GM18873 (cell line): ENCODE measurements at regions not wholly inside any gene's neighbourhood (a gene's known extent, or its start where the extent isn't known, plus 50 kb on each side); places are given as distances from the start of the nearest gene placed in this dataset.
"Not testable (repeated sequence)": the region's sequence is repeated elsewhere in the genome, so short reads cannot be mapped to it uniquely, and the experiment has no call there.

ENCODE experiments used
- ATAC-seq: cut with Tn5 transposase; IDR thresholded peaks from one replicate; pipeline ENCODE4 v1.9.1; 2021; ENCODE audit warnings: mild to moderate bottlenecking, moderate library complexity, moderate number of reproducible peaks; ENCODE audit not compliant: unreplicated experiment, low FRiP score

DNA sequence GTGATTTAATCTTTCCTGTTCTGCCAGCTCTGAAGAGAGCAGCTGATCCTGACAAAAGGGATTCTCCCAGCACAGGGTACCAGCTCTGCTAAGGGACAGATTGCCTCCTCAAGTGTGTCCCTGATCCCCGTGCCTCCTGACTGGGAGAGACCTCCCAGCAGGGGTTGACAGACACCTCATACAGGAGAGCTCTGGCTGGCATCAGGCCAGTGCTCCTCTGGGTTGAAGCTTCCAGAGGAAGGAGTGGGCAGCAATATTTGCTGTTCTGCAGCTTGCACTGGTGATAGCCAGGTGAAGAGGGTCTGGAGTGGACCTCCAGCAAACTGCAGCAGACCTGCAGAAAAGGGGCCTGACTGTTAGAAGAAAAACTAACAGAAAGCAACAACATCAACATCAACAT, 105.0 kb upstream of the GORAB start:
- not testable (repeated sequence) for ATAC-seq

DNA sequence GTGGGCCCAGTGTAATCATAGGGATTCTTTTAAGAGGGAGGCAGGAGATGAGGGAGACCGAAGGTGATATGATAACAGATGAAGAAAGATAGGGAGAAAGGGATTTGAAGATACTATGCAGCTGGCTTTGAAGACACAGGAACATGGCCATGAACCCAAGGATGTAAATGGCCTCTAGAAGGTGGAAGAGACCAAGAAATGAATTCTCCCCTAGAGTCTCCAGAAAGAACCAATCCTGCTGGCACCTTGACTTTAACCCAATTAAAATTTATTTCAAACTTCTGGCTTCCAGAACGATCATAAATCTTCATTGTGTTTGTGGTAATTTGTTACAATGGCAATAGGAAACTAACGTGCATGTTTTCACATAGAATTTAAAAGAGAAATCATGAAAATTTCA, 95.0 kb upstream of the GORAB start:
- ATAC-seq, result no peak

- ATAC-seq, result no peak
Measured at GRCh38 chr1:170445096-170445495, 86.9 kb upstream of the GORAB start.

DNA sequence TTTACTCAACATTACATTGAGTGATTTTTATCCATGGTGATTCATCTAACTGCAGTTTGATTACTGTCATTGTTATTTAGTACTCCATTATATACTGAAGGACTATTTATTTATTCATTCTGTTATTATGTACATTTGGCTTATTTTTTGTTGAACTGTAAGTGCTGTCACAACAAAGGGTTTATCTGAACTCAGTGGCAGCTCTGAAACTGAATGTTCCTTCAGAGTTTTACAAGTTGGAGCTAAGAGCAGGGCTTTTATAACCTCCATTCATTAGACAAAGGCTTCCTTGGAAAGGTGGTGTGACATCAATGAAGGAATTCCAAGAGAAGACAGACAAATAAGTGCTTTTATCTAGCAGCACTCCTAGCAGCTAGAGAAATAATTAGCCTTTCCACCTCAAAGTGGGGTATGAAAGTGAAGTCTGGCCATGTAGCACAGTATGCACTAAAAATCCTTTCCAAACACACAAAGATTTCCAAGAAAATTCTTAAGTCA, 83.3 kb upstream of the GORAB start:
- ATAC-seq, result no peak

DNA sequence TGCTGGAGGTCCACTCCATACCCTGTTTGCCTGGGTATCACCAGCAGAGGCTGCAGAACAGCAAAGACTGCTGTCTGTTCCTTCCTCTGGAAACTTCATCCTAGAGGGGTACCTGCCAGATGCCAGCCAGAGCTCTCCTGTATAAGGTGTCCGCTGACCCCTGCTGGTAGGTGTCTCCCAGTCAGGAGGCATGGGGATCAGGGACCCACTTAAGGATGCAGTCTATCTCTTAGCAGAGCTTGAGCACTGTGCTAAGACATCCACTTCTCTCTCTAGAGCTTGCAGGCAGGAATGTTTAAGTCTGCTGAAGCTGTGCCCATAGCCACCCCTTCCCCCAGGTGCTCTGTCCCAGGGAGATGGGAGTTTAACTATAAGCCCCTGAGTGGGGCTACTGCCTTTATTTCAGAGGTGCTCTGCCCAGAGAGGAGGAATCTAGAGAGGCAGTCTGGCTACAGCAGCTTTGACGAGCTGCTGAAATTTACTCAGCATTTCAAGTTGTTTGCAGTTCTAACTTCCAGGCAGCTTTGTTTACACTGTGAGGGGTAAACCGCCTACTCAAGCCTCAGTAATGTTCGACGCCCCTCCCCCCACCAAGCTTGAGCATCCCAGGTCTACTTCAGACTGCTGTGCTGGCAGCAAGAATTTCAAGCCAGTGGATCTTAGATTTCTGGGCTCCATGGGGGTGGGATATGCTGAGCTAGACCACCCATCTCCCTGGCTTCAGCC, 74.5 kb upstream of the GORAB start:
- ATAC-seq, result not testable (repeated sequence)

DNA sequence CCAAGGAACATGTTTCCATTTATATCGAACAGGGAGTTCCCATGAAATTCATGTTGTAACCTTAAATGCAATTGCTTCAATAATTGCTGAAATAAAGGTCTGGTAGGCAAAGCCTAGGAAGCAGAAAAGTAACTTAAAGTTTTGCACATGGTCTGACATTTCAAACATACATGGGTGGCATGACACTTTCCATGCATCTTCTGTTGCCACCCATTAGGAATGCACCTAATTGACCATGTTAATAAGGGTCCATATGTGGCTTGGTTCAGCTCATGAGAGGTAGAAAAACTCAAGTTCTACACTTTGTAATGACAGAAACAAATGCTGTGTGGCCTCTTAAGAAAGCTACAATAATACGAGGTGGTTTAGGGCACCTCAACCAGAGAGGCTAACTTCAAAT, 72.0 kb upstream of the GORAB start:
- ATAC-seq, result no peak

DNA sequence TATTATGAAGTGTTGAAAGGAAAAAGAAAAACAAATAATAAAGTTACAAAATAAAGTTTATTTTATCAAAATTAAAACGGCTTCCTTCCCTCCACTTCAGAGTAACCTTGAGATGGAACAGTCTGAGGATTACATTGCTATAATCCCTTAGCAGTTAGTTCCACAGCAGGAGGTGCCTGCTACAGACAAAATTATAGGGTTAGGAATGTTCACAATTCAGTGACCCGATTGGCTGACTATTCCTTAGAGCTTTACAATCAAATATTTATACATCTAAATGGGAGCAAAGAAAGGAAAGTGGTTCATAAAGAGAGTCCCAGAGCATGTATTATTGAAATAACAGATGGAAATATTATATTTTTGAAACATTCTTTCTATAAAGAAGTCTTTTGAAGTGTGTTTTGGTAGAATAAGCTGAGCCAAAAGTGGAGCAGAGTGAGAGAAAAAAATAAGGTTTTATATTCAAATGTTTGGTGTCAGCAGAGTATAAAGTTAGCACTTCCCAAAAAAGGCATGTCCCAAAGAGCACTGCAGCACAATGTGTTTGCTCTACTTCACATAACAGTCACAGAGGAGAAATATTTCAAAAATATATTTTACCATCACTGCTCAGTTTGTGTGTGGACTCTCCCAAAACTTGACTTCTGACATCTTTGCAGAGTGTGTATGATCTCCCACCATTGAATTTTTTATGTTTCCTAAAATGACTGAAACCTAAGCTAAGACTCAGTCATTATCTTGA, 71.4 kb upstream of the GORAB start:
- ATAC-seq, result no peak

DNA sequence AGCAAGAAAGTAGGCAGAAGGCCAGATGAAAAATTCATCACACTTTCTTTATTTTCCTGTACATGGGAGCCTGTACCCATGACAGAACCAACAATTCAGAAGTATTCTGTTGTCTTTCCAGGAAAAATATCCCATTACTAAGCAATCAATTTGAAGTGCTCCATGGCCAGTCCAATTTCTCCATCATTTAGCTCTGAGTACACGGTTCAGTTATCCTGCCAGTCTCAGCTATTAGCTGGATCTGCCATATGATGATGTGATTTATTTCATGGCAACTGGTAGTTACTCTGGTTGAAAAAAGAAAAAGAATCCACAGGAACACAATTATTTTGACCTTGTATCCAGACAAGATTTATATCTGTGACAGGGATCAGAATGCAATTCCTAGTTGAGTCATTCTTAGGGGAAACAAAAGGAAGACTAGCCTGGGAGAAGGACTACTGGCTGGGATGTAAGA, 70.6 kb upstream of the GORAB start:
- ATAC-seq, result no peak

- no peak for ATAC-seq
Measured at GRCh38 chr1:170461762-170462384, 70.1 kb upstream of the GORAB start.

DNA sequence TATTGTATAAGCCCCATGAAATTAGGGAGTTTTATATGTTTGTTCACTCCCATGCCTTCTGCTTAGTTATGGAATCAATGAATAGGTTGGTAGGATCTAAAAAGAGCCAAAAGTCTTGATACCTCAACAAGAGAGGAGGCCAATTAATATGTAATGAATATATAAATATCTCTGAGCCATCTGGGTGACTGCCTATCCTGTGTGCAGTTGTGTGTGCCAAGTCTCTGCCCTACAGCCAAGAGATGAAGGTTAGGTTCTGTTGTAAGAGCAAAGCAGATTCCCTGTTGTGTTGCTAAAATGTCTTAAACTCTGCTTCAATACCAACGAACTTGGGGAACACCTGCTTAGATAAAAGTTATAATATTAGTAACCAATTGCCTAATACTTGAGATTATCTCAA, 61.8 kb upstream of the GORAB start:
- no peak for ATAC-seq

DNA sequence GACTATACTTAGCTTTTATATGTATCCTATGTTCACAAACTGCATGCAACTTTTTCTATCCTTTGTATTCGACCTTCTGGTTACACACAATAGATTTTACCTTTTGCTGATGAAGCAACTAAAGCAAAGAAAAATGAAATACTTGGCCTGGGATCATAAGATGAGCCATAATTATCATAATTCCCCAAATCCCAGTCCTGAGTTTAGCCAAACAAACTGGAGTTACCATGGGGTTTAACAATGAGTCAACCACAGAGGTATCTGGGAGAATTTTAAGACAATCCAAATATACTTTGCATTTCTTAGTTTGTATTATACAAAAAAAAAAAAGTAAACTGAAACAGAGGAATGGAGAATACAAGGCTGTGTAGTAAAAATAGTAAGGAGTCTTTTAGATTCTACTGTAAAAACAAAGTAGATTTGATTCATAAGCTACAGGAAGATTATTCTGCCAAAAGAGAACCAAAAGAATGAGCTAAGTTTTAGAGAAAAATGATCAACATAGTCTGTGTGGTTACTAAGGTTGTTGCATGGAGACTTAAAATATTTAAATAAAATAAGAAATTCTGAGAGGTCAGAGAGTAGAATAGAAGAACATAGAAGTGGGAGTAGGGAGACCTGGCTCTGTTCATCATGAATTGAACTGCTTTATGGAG, 60.4 kb upstream of the GORAB start:
- ATAC-seq, result no peak

DNA sequence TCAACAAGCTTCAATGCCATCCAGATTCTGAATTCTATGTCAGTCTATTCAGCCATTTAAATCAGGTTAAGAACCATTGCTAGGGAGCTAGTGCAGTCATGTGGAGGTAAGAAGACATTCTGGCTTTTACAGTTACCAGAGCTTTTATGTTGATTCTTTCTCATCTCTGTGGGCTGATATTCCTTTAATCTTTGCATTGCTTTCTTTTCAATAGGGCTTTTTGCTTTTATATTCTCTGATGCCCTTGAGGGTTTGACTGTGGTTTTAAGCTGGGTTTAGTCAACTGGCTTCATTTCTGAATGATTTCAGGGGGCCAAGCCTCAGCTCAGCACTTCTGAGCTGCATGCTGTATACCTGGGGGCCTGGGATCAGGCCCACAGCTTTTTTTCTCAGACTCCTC, 51.0 kb upstream of the GORAB start:
- no peak for ATAC-seq
